ENCODE measurements at regions not wholly inside any gene's neighbourhood (a gene's known extent, or its start where the extent isn't known, plus 50 kb on each side); places are given as distances from the start of the nearest gene placed in this dataset.

DNA sequence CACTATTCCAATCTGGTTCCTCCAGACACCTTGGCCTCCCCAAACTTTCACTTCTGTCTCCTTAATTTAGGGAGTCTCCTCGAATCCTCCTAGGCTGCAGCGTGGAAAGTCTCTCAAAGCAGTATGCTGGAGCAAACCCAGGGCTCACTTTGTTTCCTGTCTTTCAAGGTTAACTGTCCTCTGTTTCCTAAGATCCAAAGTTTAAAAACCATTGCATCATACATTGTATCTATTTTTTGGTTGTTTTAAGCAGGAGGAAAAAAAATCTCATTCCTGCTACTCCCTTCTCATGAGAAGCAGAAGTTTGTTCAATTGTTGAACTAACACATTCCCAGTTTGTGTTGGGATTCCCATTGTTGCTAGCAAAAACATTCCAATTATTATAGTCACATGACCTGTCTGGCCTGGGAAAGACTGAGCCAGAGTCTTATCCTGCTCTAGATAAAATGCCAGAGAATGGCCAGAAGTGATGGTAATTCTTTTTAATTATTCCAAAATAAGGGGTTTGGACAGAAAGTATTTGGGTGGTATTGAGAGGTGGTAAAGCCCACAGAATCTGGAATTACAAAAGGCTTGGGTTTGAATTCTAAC is 67.3 kb downstream of the HSPB8 start:
- Mint-ChIP-seq H3K4me3 (no peak overlapping the region), H3K27ac (no peak overlapping the region), H3K36me3 (no peaks in the 10 kb centered on the region), H3K9me3 (peaks cover 5 to 6% of the 10 kb centered on the region in 2 donors), H3K4me1 (no peaks in the 10 kb centered on the region), H3K27me3 (no peaks in the 10 kb centered on the region)
- no peak for DNase-seq
- no peak for ATAC-seq (replicated peaks)

DNA sequence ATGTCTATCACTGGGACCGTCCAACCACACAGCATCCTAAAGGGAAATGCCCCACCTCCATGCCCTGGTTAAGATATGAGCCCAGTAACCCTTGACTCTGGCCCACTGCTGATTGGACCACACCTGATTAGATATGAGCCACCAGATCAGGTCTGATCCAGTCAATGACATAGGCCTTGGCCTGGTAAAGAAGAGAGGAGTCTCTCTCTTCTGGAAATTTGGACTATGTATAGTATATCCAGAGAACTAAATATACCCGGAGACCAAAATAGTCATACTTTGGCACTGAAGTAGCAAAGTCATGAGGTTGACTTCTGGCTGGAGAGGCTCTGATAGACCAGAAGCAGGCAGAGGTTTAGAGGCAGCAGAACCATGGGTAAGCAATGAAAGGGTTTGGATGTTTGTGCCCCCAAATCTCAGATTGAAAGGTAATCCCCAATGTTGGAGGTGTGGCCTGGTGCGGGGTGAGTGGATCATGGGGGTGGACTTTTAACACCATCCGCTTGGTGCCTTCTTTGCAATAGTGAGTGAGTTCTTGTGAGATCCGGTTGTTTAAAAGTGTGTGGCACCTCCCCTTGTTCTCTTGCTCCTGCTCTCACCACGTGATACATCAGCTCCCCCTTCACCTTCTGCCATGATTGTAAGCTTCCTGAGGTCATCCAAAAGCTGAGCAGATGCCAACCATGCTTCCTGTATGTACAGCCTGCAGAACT is 68.4 kb downstream of the HSPB8 start:
- H3K36me3 Mint-ChIP-seq: no peaks in the 10 kb centered on the region
- H3K4me1 Mint-ChIP-seq: no peaks in the 10 kb centered on the region
- H3K9me3 Mint-ChIP-seq: peaks cover 5 to 8% of the 10 kb centered on the region in 2 donors
- H3K4me3 Mint-ChIP-seq: no peak overlapping the region
- ATAC-seq (replicated peaks) (no peak), DNase-seq (no peak)
- no peak overlapping the region for H3K27ac Mint-ChIP-seq
- H3K27me3 Mint-ChIP-seq: peaks cover 0 to 3% of the 10 kb centered on the region in 2 donors

DNA sequence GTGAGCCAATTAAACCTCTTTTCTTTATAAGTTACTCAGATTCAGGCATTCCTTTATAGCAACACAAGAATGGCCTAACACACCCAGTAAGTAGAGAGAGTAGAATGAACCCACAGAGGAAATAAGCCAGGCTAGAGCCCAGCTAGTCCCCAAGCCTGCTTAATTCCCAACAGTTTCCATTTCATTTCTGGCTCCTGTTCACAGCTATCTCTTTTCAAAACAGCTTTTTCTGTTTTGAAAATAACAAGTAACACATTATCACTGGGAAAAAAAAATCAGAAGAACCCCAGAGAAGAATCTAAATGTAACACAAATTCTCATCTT is 69.0 kb downstream of the HSPB8 start:
- H3K27ac Mint-ChIP-seq: no peak overlapping the region
- peaks cover 0 to 5% of the 10 kb centered on the region in 2 donors for H3K27me3 Mint-ChIP-seq
- H3K36me3 Mint-ChIP-seq: no peaks in the 10 kb centered on the region
- H3K4me3 Mint-ChIP-seq: no peak overlapping the region
- ATAC-seq (replicated peaks): no peak
- no peaks in the 10 kb centered on the region for H3K4me1 Mint-ChIP-seq
- no peak for DNase-seq
- peaks cover 5 to 8% of the 10 kb centered on the region in 2 donors for H3K9me3 Mint-ChIP-seq

DNA sequence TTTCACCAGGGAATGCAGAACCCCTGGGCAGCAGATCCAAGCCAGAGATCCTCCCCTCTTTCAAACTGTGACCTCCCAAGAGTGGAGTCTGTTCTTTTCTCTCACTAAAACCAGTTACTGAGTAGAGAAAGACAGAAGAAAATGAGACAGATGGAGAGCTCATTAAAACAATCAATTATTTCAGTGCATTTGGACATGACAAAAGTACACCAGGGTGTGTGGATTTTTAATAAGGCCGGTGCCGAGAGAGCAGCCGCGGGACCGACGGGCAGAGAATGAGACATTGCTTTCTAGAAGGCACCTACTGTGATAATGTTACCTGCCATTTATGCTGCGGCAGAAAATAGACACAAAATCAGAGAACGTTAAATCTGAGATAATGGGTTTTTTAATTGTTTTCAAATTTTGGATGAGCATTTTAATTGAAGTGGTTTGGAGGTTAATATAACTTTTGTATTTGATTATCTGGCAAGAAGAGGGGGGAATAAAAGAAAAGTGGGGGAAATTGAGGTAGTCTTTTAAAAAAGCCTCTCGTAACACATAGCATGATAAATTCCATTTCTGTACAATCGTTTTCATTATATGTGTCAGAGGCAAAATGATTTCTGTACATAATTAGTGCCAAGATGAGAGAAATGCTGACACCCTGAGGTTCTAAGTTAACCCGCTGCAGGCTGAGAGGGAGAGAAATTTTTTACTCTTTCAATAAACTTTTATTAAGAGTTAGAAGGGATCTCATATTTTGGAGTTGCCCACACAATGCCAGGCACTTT is 70.8 kb downstream of the HSPB8 start:
- Mint-ChIP-seq H3K36me3 (no peaks in the 10 kb centered on the region), H3K27ac (peak overlapping the region; percentile 15), H3K4me1 (no peaks in the 10 kb centered on the region), H3K27me3 (peaks cover 4 to 5% of the 10 kb centered on the region in 2 donors), H3K9me3 (peaks cover 5 to 8% of the 10 kb centered on the region in 2 donors), H3K4me3 (no peak overlapping the region)
- DNase-seq (no peak), ATAC-seq (replicated peaks) (no peak)

DNA sequence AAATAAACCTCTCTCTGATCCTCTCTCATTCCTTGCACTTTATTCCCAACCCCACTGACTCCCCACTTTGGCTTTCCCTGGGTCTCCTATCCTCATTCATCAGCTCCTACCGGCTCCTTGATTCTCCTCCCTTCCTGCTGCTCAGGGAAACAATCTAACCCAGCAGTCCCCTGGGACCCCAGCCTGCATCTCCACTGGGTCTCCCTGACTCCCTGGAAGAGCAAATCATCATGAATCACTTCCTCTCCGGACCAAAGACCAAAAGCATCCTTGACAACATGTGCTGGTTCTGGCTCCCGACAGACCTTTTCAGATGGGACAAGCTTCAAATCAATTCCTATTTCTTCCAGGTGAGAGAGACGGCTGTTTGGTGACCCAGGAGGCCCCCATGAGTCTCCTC is 76.6 kb downstream of the HSPB8 start:
- H3K27ac Mint-ChIP-seq: no peak overlapping the region
- H3K9me3 Mint-ChIP-seq: peaks cover 11 to 14% of the 10 kb centered on the region in 2 donors
- ATAC-seq (replicated peaks) (no peak), DNase-seq (no peak)
- H3K27me3 Mint-ChIP-seq: peaks cover 18 to 20% of the 10 kb centered on the region in 2 donors
- no peaks in the 10 kb centered on the region for H3K36me3 Mint-ChIP-seq
- H3K4me1 Mint-ChIP-seq: peaks cover 0 to 5% of the 10 kb centered on the region in 2 donors
- no peak overlapping the region for H3K4me3 Mint-ChIP-seq

DNA sequence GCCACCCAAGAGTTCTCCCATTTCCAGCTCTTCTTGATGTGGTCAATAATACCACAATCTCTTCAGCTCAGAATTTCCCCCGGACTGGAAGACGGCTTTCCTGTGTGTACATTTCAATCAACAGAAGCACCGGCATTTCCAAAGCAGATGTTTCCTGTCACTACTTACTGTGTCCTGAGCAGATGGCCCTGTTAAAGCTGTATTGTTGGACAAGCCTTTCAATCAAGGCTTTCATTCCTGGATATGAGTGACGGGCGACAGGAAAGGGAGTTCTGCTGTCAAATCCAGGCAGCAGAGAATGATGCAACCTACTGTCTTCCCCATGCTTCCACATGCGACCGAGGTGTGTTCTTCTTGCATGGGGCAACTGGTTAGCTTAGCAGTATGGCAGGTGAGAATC is 76.4 kb upstream of the CCDC60 start:
- ATAC-seq (replicated peaks) (no peak), DNase-seq (no peak)
- Mint-ChIP-seq H3K36me3 (no peaks in the 10 kb centered on the region), H3K9me3 (peaks cover 12 to 17% of the 10 kb centered on the region in 2 donors), H3K4me3 (no peak overlapping the region), H3K27ac (no peak overlapping the region), H3K27me3 (peaks cover 15 to 23% of the 10 kb centered on the region in 2 donors), H3K4me1 (peaks cover 0 to 5% of the 10 kb centered on the region in 2 donors)

DNA sequence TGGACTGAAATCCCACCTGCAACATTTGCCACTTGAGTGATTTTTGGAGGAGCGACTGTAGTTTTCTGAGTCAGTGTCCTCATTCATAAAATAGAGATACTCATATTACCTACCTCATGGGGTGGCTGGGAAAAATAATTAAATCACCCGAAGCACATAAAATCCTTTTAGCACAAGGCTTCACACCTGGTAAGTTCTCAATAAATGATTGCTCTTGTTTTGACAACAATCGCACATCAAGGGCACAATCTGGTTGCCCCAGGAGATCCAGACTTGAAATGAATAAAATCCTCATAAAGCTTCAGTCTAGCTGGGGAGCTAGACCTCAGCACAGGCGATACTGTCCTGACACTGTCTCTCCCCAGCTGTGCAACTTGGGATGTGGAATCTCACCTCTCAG is 76.0 kb upstream of the CCDC60 start:
- peaks cover 15 to 23% of the 10 kb centered on the region in 2 donors for H3K27me3 Mint-ChIP-seq
- DNase-seq: no peak
- H3K4me3 Mint-ChIP-seq: no peak overlapping the region
- H3K4me1 Mint-ChIP-seq: peaks cover 0 to 5% of the 10 kb centered on the region in 2 donors
- peaks cover 12 to 17% of the 10 kb centered on the region in 2 donors for H3K9me3 Mint-ChIP-seq
- ATAC-seq (replicated peaks): no peak
- peak overlapping the region; percentile 21 for H3K27ac Mint-ChIP-seq
- H3K36me3 Mint-ChIP-seq: no peaks in the 10 kb centered on the region

DNA sequence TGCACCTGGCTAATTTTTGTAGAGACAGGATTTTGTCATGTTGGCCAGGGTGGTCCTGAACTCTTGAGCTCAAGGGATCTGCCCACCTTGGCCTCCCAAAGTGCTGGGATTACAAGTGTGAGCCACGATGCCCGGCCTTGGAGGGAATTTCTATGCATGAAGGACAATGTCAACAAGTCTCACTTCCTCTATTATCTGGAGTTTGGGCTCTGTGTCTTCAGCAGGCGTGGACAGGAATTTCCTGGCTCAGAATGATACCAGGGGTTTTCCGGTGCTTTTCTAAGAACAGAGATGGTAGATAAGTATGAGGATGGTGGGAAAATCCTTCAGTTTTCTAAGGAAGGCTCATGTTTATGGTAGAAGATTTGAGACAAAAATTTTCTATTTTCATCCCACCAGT is 75.0 kb upstream of the CCDC60 start:
- peak in 1 of 2 donors; percentile 51 for ATAC-seq (replicated peaks)
- Mint-ChIP-seq H3K36me3 (no peaks in the 10 kb centered on the region), H3K9me3 (peaks cover 14 to 17% of the 10 kb centered on the region in 2 donors), H3K4me1 (peaks cover 0 to 5% of the 10 kb centered on the region in 2 donors), H3K27ac (no peak overlapping the region), H3K27me3 (peaks cover 15 to 23% of the 10 kb centered on the region in 2 donors), H3K4me3 (no peak overlapping the region)
- DNase-seq: no peak

DNA sequence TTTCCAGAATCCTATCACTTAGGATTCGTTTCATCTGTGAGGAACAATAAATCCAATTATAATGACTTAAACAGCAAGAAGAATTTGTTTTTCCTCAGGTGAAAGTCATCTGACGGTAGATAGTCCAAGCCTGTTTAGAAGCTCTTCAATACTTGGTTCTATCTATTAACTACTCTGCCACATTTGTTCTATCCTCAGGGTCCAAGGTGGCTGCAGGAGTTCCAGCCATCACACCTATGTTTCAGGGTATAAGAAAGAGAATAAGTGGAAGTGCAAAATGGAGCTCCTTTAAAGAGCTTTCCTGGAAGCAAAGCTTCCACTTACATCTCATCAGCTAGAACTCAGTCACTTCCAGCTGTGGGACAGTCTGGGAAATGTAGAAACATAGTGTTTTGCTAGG is 72.1 kb upstream of the CCDC60 start:
- Mint-ChIP-seq H3K4me1 (peaks cover 0 to 5% of the 10 kb centered on the region in 2 donors), H3K27ac (no peak overlapping the region), H3K36me3 (no peaks in the 10 kb centered on the region), H3K4me3 (no peak overlapping the region), H3K27me3 (peaks cover 15 to 23% of the 10 kb centered on the region in 2 donors), H3K9me3 (peaks cover 16% of the 10 kb centered on the region in 2 donors)
- DNase-seq (no peak), ATAC-seq (replicated peaks) (no peak)

DNA sequence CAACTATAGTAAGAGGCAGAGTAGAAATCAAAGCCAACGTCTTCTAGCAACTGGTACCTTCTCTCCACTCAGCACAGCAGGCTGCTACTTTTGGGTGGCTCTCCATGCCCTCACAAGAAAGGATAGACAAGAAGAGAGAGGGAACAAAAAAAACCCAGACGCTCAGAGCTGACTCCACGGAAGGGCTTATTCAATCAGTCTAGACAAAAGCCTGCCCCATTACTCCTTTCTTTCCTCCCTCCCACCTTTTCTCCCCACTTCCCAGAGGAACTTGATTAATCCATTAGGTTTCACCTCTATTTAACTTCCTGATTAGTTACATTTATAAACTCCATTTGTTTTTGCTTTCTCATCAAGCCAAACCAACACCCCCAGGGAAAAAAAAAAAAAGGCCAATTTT is 71.1 kb upstream of the CCDC60 start:
- no peak for DNase-seq
- H3K4me1 Mint-ChIP-seq: peaks cover 0 to 5% of the 10 kb centered on the region in 2 donors
- no peak for ATAC-seq (replicated peaks)
- no peaks in the 10 kb centered on the region for H3K36me3 Mint-ChIP-seq
- peaks cover 8 to 19% of the 10 kb centered on the region in 2 donors for H3K27me3 Mint-ChIP-seq
- peaks cover 19 to 22% of the 10 kb centered on the region in 2 donors for H3K9me3 Mint-ChIP-seq
- no peak overlapping the region for H3K4me3 Mint-ChIP-seq
- no peak overlapping the region for H3K27ac Mint-ChIP-seq

DNA sequence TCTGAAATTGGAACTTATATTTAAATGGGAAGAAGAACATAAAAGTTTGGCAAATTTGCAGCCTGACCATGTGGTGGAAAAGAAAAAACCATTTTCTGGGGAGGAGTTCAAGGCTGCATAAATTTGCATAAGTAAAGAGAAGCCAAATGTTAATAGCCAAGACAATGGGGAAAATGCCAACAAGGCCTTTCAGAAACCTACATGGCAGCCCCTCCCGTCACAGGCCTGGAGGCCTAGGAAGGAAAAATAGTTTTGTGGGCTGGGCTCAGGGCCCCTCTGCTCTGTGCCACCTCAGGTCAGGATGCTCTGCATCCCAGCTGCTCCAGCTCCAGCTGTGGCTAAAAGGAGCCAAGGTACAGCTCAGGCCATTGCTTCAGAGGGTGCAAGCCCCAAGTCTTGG is 67.6 kb upstream of the CCDC60 start:
- ATAC-seq (replicated peaks) (no peak), DNase-seq (no peak)
- Mint-ChIP-seq H3K4me1 (no peaks in the 10 kb centered on the region), H3K27ac (no peak overlapping the region), H3K27me3 (peaks cover 0 to 8% of the 10 kb centered on the region in 2 donors), H3K4me3 (no peak overlapping the region), H3K36me3 (no peaks in the 10 kb centered on the region), H3K9me3 (peaks cover 17 to 28% of the 10 kb centered on the region in 2 donors)

DNA sequence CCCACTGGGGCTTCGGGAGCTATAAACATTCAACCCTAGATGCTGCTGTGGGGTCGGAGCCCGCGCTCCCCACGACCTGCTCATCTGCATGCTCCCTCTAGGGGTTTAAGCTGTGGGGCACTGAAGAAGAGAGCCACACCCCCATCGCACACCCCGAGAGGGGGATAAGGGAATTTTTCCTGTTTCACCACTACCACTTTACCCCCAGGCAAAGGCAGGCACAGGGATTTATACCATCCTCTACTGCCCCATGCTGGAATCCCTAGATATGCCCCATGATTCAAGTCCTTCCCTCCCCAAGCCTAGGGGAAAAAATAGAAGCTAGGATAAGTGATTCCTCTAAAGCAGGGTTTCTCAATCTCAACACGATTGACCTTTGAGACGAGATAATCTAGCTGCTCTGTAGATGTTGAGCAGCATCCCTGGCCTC is 59.9 kb upstream of the CCDC60 start:
- DNase-seq (no peak), ATAC-seq (replicated peaks) (no peak)
- Mint-ChIP-seq H3K4me3 (no peak overlapping the region), H3K27me3 (no peaks in the 10 kb centered on the region), H3K9me3 (peaks cover 4 to 6% of the 10 kb centered on the region in 2 donors), H3K27ac (no peak overlapping the region), H3K36me3 (no peaks in the 10 kb centered on the region), H3K4me1 (no peaks in the 10 kb centered on the region)

DNA sequence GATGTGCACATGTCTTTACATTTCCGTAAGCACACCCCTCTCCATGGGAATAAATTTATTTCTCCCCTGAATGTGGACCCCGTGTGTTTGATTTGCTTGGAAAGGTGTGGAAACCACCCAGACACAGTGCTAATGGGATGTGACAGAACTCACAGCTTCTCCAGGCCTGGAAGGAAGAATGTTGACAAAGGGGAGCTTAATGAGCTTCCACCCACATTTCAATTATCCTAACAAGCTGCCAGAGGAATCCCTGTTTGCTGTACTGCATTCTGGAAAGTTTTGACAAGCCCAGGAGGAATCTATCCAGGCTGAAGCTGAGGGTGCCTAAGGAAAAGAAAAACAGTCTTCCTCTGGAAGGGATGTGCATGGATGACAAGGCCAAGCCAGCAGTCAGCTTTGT is 51.2 kb upstream of the CCDC60 start:
- no peaks in the 10 kb centered on the region for H3K4me1 Mint-ChIP-seq
- no peak overlapping the region for H3K4me3 Mint-ChIP-seq
- no peaks in the 10 kb centered on the region for H3K36me3 Mint-ChIP-seq
- H3K27me3 Mint-ChIP-seq: peaks cover 2 to 3% of the 10 kb centered on the region in 2 donors
- ATAC-seq (replicated peaks) (no peak), DNase-seq (no peak)
- no peak overlapping the region for H3K27ac Mint-ChIP-seq
- H3K9me3 Mint-ChIP-seq: peaks cover 0 to 2% of the 10 kb centered on the region in 2 donors
